ENCODE measurements at regions not wholly inside any gene's neighbourhood (a gene's known extent, or its start where the extent isn't known, plus 50 kb on each side); places are given as distances from the start of the nearest gene placed in this dataset.

- peaks cover 4% of the 10 kb centered on the region for H3K27me3 Mint-ChIP-seq (ENCODE audit: unreplicated experiment)
- H3K27ac Mint-ChIP-seq (ENCODE audit: unreplicated experiment): no peak overlapping the region
These were observed 161.9 kb downstream of the ZNF518B start for GRCh38 chr4:10295301-10295700.

GRCh38 chr4:10289538-10289906, 167.7 kb downstream of the ZNF518B start:
- DNase-seq (ENCODE audit: extremely low spot score, unreplicated experiment): no peak
- Mint-ChIP-seq H3K4me1 (ENCODE audit: unreplicated experiment) (no peaks in the 10 kb centered on the region), H3K27me3 (ENCODE audit: unreplicated experiment) (peaks cover 4% of the 10 kb centered on the region), H3K4me3 (ENCODE audit: unreplicated experiment) (no peak overlapping the region), H3K9me3 (ENCODE audit: unreplicated experiment) (no peaks in the 10 kb centered on the region), H3K36me3 (ENCODE audit: unreplicated experiment) (no peaks in the 10 kb centered on the region), H3K27ac (ENCODE audit: unreplicated experiment) (no peak overlapping the region)
- no peak for TF ChIP-seq CTCF (IDR thresholded peaks at IDR 0.05)

More at GRCh38 chr4:10295301-10295700, 161.9 kb downstream of the ZNF518B start:
- no peak overlapping the region for H3K4me3 Mint-ChIP-seq (ENCODE audit: unreplicated experiment)
- DNase-seq (ENCODE audit: extremely low spot score, unreplicated experiment): no peak
- peaks cover 2% of the 10 kb centered on the region for H3K4me1 Mint-ChIP-seq (ENCODE audit: unreplicated experiment)
- H3K36me3 Mint-ChIP-seq (ENCODE audit: unreplicated experiment): no peaks in the 10 kb centered on the region
- no peak for TF ChIP-seq CTCF (IDR thresholded peaks at IDR 0.05)
- no peaks in the 10 kb centered on the region for H3K9me3 Mint-ChIP-seq (ENCODE audit: unreplicated experiment)

- Mint-ChIP-seq H3K36me3 (ENCODE audit: unreplicated experiment) (no peaks in the 10 kb centered on the region), H3K27me3 (ENCODE audit: unreplicated experiment) (peaks cover 4% of the 10 kb centered on the region), H3K4me3 (ENCODE audit: unreplicated experiment) (no peak overlapping the region), H3K9me3 (ENCODE audit: unreplicated experiment) (no peaks in the 10 kb centered on the region), H3K4me1 (ENCODE audit: unreplicated experiment) (no peaks in the 10 kb centered on the region), H3K27ac (ENCODE audit: unreplicated experiment) (no peak overlapping the region)
- no peak for DNase-seq (ENCODE audit: extremely low spot score, unreplicated experiment)
- TF ChIP-seq CTCF (IDR thresholded peaks at IDR 0.05): no peak
These were observed 168.2 kb downstream of the ZNF518B start for GRCh38 chr4:10288830-10289537.

GRCh38 chr4:10285028-10285427, 168.4 kb upstream of the WDR1 start:
- no peaks in the 10 kb centered on the region for H3K27me3 Mint-ChIP-seq (ENCODE audit: unreplicated experiment)
- DNase-seq (ENCODE audit: extremely low spot score, unreplicated experiment): no peak
- TF ChIP-seq CTCF (IDR thresholded peaks at IDR 0.05): no peak
- no peaks in the 10 kb centered on the region for H3K9me3 Mint-ChIP-seq (ENCODE audit: unreplicated experiment)
- no peaks in the 10 kb centered on the region for H3K36me3 Mint-ChIP-seq (ENCODE audit: unreplicated experiment)
- no peaks in the 10 kb centered on the region for H3K4me1 Mint-ChIP-seq (ENCODE audit: unreplicated experiment)
- H3K4me3 Mint-ChIP-seq (ENCODE audit: unreplicated experiment): no peak overlapping the region
- no peak overlapping the region for H3K27ac Mint-ChIP-seq (ENCODE audit: unreplicated experiment)

GRCh38 chr4:10283761-10284160, 167.2 kb upstream of the WDR1 start:
- H3K9me3 Mint-ChIP-seq (ENCODE audit: unreplicated experiment): no peaks in the 10 kb centered on the region
- no peaks in the 10 kb centered on the region for H3K27me3 Mint-ChIP-seq (ENCODE audit: unreplicated experiment)
- no peak for TF ChIP-seq CTCF (IDR thresholded peaks at IDR 0.05)
- DNase-seq (ENCODE audit: extremely low spot score, unreplicated experiment): no peak
- H3K4me3 Mint-ChIP-seq (ENCODE audit: unreplicated experiment): no peak overlapping the region
- no peaks in the 10 kb centered on the region for H3K36me3 Mint-ChIP-seq (ENCODE audit: unreplicated experiment)
- no peak overlapping the region for H3K27ac Mint-ChIP-seq (ENCODE audit: unreplicated experiment)
- no peaks in the 10 kb centered on the region for H3K4me1 Mint-ChIP-seq (ENCODE audit: unreplicated experiment)
